K562 (cell line): ENCODE measurements at regions not wholly inside any gene's neighbourhood (a gene's known extent, or its start where the extent isn't known, plus 50 kb on each side); places are given as distances from the start of the nearest gene placed in this dataset.

ENCODE experiments used
- ATAC-seq: fragments of 200-7000 bp; cut with Tn5 transposase; 3 replicates; pipeline ENCODE4 v1.9.1; 2020; ENCODE audit warnings: moderate library complexity
- BruUV-seq: library from RNA; stranded (reverse); fragments of 400-500 nt; replicated peaks from 2 replicates; lab custom pipeline; 2021; lab: Mats Ljungman, UMichigan
- CTCF ChIA-PET: fragments of 300-600 bp; formaldehyde crosslinking; extraction: SDS; loops from one replicate; lab custom pipeline; 2021; ENCODE audit warnings: low intra/inter-chr PET ratio; lab: Yijun Ruan, JAX
- POLR2A ChIA-PET: fragments of 300-600, 350-650 bp; sonication (Branson Sonifier 250); formaldehyde crosslinking; extraction: SDS; loops from one replicate; lab custom pipeline; 2021; ENCODE audit warnings: antibody characterized with exemption, inconsistent platforms; lab: Yijun Ruan, JAX
- DNase-seq, 4 experiments: peaks; one replicate each; pipeline versions ENCODE4 v3.0.0 to v3.0.0-alpha.2; 2011 to 2018; ENCODE audit warnings: low spot score in 3 of 4, mixed read lengths in 3 of 4; ENCODE audit errors: extremely low read depth in 1 of 4
- FAIRE-seq: peaks from 2 replicates; lab custom pipeline; 2011; peaks lifted over from hg19 to GRCh38; lab: Jason Lieb, UNC
- H2AFZ ChIP-seq: 2 replicates; pipeline ENCODE4 v1.6.0; 2011; ENCODE audit warnings: low read depth, low read length, control low read depth, inconsistent platforms
- H3K27ac ChIP-seq: fragments of 200-600 bp; 3 replicates; pipeline ENCODE4 v1.8.0; 2011; ENCODE audit warnings: low read depth, mild to moderate bottlenecking, control low read depth, inconsistent platforms, low read length, moderate library complexity, mixed read lengths; ENCODE audit errors: extremely low read depth
- H3K27me3 ChIP-seq, 2 experiments: fragments of 300-600 bp in 1 of 2; 2 replicates in 1 of 2; 3 replicates in 1 of 2; pipeline versions ENCODE4 v1.6.0 to v1.8.0; 2011; ENCODE audit warnings: inconsistent platforms in 2 of 2, low read length in 2 of 2, mild to moderate bottlenecking in 1 of 2, mixed read lengths in 1 of 2, moderate library complexity in 1 of 2; ENCODE audit not compliant: control insufficient read depth in 2 of 2, insufficient read depth in 2 of 2
- H3K36me3 ChIP-seq: fragments of 300-600 bp; 3 replicates; pipeline ENCODE4 v1.8.0; 2011; ENCODE audit warnings: mild to moderate bottlenecking, low read length, inconsistent platforms; ENCODE audit not compliant: control insufficient read depth, insufficient read depth
- H3K4me1 ChIP-seq, 2 experiments: fragments of 200-600 bp in 1 of 2; replicated peaks in 1 of 2; 2 replicates in 1 of 2; 3 replicates in 1 of 2; pipeline versions ENCODE4 v1.5.1 to v1.8.0; 2011; ENCODE audit warnings: inconsistent platforms in 2 of 2, low read length in 2 of 2, mild to moderate bottlenecking in 1 of 2, mixed read lengths in 1 of 2, moderate library complexity in 1 of 2; ENCODE audit not compliant: control insufficient read depth in 2 of 2, insufficient read depth in 2 of 2
- H3K4me2 ChIP-seq: 2 replicates; pipeline ENCODE4 v1.6.1; 2011; ENCODE audit warnings: low read length, control low read depth, inconsistent platforms, mixed read lengths; ENCODE audit not compliant: insufficient read depth
- H3K4me3 ChIP-seq: fragments of 200-600 bp; sonication (generic), shearing (Covaris generic); 2 replicates; pipeline ENCODE4 v1.5.1; 2016; ENCODE audit warnings: control low read depth, inconsistent platforms
- H3K79me2 ChIP-seq: fragments of 200-600 bp; 3 replicates; pipeline ENCODE4 v1.8.0; 2011; ENCODE audit warnings: low read length, inconsistent platforms; ENCODE audit not compliant: control insufficient read depth, insufficient read depth
- H3K9ac ChIP-seq, 2 experiments: 2 replicates each; pipeline versions ENCODE4 v1.6.0 to v1.6.1; 2011; ENCODE audit warnings: low read depth in 2 of 2, low read length in 2 of 2, control low read depth in 1 of 2, inconsistent platforms in 1 of 2, mild to moderate bottlenecking in 1 of 2, mixed read lengths in 1 of 2; ENCODE audit not compliant: insufficient read depth in 1 of 2
- H3K9me1 ChIP-seq: one replicate; pipeline ENCODE4 v1.6.0; 2011; ENCODE audit warnings: inconsistent platforms, mild to moderate bottlenecking, low read length, moderate library complexity; ENCODE audit not compliant: control insufficient read depth, insufficient read depth
- H3K9me3 ChIP-seq: replicated peaks from 2 replicates; pipeline ENCODE4 v1.5.1; 2011; ENCODE audit warnings: low read depth, low read length, inconsistent platforms; ENCODE audit not compliant: control insufficient read depth, insufficient read depth
- H4K20me1 ChIP-seq: replicated peaks from 2 replicates; pipeline ENCODE4 v1.6.1; 2011; ENCODE audit warnings: low read length, inconsistent platforms, mixed read lengths; ENCODE audit not compliant: control insufficient read depth, insufficient read depth
- ATF6 ChIP-seq: sonication (generic); formaldehyde crosslinking; IDR thresholded peaks from 2 replicates; pipeline ENCODE4 v1.4.0; 2020; ENCODE audit warnings: mild to moderate bottlenecking, missing genetic modification reagents
- CEBPB ChIP-seq: fragments of 450-650 bp; IDR thresholded peaks from 2 replicates; pipeline ENCODE4 v1.6.1; 2016; ENCODE audit warnings: missing genetic modification characterization, missing compliant biosample characterization
- CREBBP ChIP-seq: IDR thresholded peaks from one replicate; pipeline ENCODE4 v1.6.1; 2012; ENCODE audit warnings: low read depth, mild to moderate bottlenecking, control low read depth, inconsistent platforms, low read length
- EZH2 ChIP-seq: IDR thresholded peaks from 2 replicates; pipeline ENCODE4 v1.6.1; 2012; ENCODE audit warnings: low read depth, mild to moderate bottlenecking, inconsistent platforms, low read length, borderline replicate concordance
- FOXA1 ChIP-seq: fragments of 450-650 bp; IDR thresholded peaks from 2 replicates; pipeline ENCODE4 v1.6.1; 2016; ENCODE audit warnings: mild to moderate bottlenecking, borderline replicate concordance
- MYNN ChIP-seq, 2 experiments: sonication (generic); formaldehyde crosslinking in 1 of 2; IDR thresholded peaks; 2 replicates each; pipeline versions ENCODE4 v1.5.0 to v1.6.1; 2016 to 2020; ENCODE audit warnings: antibody characterized with exemption in 1 of 2, missing genetic modification reagents in 1 of 2
- WGBS: fragments of 100-300 bp; shearing (Covaris generic); methylation state at CpG from one replicate; pipeline ENCODE4 v1.1.6; 2016; ENCODE audit warnings: low coverage, mixed read lengths; ENCODE audit not compliant: insufficient coverage; ENCODE audit errors: missing lambda C conversion rate; 5-methylcytosine and 5-hydroxymethylcytosine counted together
- in situ Hi-C: fragments of 300-500 bp; cut with MboI; formaldehyde crosslinking; loops from 4 replicates; pipeline ENCODE4 v1.15.0; 2018; ENCODE audit warnings: inconsistent platforms, mixed read lengths
- intact Hi-C: fragments of 100-400 bp; cut with micrococcal nuclease; formaldehyde crosslinking; loops from 2 replicates; pipeline ENCODE4 v1.14.2; 2022

GRCh38 chr11:127219704-127220103, 219.1 kb upstream of the KIRREL3 start (continued):
- TF ChIP-seq MYNN (IDR thresholded peaks at IDR 0.05) (no peak), MYNN (CRISPR knock-in tag; IDR thresholded peaks at IDR 0.05) (no peak), ATF6 (no peak)

GRCh38 chr11:127218275-127218608, 217.7 kb upstream of the KIRREL3 start:
- Histone ChIP-seq H3K27me3 (no peaks in the 10 kb centered on the region), H3K9me3 (0 out of 2 replicates have a peak, but pooled peaks cover 3% of the 10 kb centered on the region), H3K36me3 (no peaks in the 10 kb centered on the region), H3K4me3 (no peak overlapping the region), H3K27ac (no peak overlapping the region), H3K4me2 (no peak overlapping the region), H2AFZ (no peak overlapping the region), H3K79me2 (no peaks in the 10 kb centered on the region), H3K9ac (no peak overlapping the region), H3K4me1 (no peaks in the 10 kb centered on the region), H4K20me1 (no peaks in the 10 kb centered on the region), H3K9me1 (no peaks in the 10 kb centered on the region)
- TF ChIP-seq FOXA1 (no peak), EZH2 (no peak), CREBBP (no peak), CEBPB (tag) (0 out of 2 replicates have a peak, but pooled peaks have one; percentile 25)
- no peak for FAIRE-seq
- BruUV-seq, result no TSS peak
- POLR2A ChIA-PET, result no interaction called here
- DNase-seq, result no peak
- ATAC-seq, result no peak
- intact Hi-C loops (no loop called here), in situ Hi-C loops (no loop called here)
- CTCF ChIA-PET, result no interaction called here
- WGBS, result 0% methylated on average over 3 of the region's 3 CpGs
